ENCODE measurements at regions not wholly inside any gene's neighbourhood (a gene's known extent, or its start where the extent isn't known, plus 50 kb on each side); places are given as distances from the start of the nearest gene placed in this dataset.

DNA sequence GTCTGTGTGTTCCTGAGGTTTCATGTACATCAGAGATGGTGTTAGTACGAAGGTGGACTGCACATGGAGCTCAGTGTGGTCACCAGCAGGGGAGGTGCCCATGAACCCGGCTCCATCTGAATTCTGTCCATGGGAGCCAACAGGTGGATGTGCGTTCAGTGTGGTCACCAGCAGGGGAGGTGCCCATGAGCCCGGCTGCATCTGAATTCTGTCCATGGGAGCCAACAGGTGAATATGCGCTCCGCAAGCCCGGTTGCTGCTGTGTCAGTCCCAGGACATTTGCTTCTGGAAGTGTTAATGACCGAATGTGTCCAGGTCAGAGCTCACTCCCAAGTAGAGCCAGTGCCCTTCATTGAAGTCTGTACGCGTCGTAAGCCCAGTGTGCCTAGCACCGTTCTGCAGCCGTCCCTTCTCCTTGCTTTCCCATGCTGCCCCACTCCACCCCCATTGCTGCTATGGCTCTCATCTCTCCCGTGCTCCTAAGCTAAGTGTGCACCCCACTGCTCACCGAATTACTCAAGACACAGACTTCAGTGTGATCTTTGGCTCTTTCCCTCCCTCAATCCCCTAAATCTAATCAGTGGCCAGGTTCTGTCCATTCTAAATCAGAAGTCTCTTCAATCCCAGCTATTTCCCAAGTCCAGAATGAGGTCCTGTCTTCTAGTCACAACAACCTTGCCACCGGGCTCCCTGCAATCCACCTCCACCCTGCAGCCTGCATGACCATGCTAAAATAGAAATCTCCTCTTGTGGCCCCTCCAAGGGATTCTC lies 352.4 kb downstream of the TCERG1L start:
- H3K27me3 ChIP-seq (replicated peaks; ENCODE audit: insufficient read depth): no peaks in the 10 kb centered on the region
- no peaks in the 10 kb centered on the region for H4K20me1 ChIP-seq (ENCODE audit: insufficient read depth)
- H3K36me3 ChIP-seq (ENCODE audit: low read depth): no peaks in the 10 kb centered on the region
- TF ChIP-seq EZH2phosphoT487 (IDR thresholded peaks at IDR 0.05; ENCODE audit: insufficient read depth, low read depth): no peak
- no peak for TF ChIP-seq EZH2 (IDR thresholded peaks at IDR 0.05; ENCODE audit: insufficient read depth, poor library complexity, severe bottlenecking)
- H3K4me1 ChIP-seq (ENCODE audit: insufficient read depth): no peaks in the 10 kb centered on the region
- H3F3A ChIP-seq (ENCODE audit: insufficient read depth): no peaks in the 10 kb centered on the region
- H3K9me2 ChIP-seq (ENCODE audit: insufficient read depth): no peaks in the 10 kb centered on the region
- H3K9me3 ChIP-seq (ENCODE audit: low read depth): no peaks in the 10 kb centered on the region
- no peak overlapping the region for H3K4me2 ChIP-seq (ENCODE audit: unreplicated experiment)
- 41 to 47% methylated on average over 16 of the region's 16 CpGs for whole genome bisulfite sequencing, 2 experiments (ENCODE audit: low coverage in 1 of 2, low lambda C conversion rate in 2 of 2, missing lambda C conversion rate in 2 of 2)
- H3K9ac ChIP-seq: no peak overlapping the region
- no peaks in the 10 kb centered on the region for H3K79me2 ChIP-seq (ENCODE audit: insufficient read depth)
- in situ Hi-C loops (cut with MboI): no loop called here
- DNase-seq: no peak
- no peak overlapping the region for H2AFZ ChIP-seq
- no peak overlapping the region for H3K4me3 ChIP-seq
- H3K27ac ChIP-seq: no peak overlapping the region

DNA sequence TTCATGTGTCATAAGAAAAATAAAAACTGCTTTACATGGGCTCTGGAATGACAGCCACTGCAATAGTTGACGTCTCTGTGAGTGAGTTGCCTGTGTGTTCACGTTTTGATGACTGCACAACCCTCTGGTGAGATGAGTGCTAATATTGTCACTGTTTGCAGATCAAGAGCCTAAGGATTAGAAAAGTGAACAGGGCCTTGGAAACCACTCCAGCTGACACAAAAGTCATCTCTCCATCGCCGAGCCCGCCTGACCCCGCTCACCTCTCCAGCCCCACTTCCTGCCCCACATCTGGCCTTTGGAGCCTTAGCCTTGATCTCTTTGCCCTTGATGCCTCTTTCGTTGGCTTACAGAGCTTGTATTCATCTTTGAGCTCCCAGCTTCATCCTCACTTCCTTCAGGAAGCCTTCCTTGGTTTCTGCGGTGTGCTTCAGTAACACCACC lies 351.7 kb downstream of the TCERG1L start:
- no peaks in the 10 kb centered on the region for H4K20me1 ChIP-seq (ENCODE audit: insufficient read depth)
- no peaks in the 10 kb centered on the region for H3K9me2 ChIP-seq (ENCODE audit: insufficient read depth)
- no peak overlapping the region for H3K4me3 ChIP-seq
- no peaks in the 10 kb centered on the region for H3K36me3 ChIP-seq (ENCODE audit: low read depth)
- H2AFZ ChIP-seq: no peak overlapping the region
- no peaks in the 10 kb centered on the region for H3F3A ChIP-seq (ENCODE audit: insufficient read depth)
- no peak for DNase-seq
- H3K79me2 ChIP-seq (ENCODE audit: insufficient read depth): no peaks in the 10 kb centered on the region
- H3K27ac ChIP-seq: no peak overlapping the region
- H3K4me1 ChIP-seq (ENCODE audit: insufficient read depth): no peaks in the 10 kb centered on the region
- in situ Hi-C loops (cut with MboI): no loop called here
- H3K9ac ChIP-seq: no peak overlapping the region
- WGBS, 2 experiments (ENCODE audit: low coverage in 1 of 2, low lambda C conversion rate in 2 of 2, missing lambda C conversion rate in 2 of 2): 26 to 46% methylated on average over 8 of the region's 8 CpGs
- TF ChIP-seq EZH2phosphoT487 (IDR thresholded peaks at IDR 0.05; ENCODE audit: insufficient read depth, low read depth) (no peak), EZH2 (IDR thresholded peaks at IDR 0.05; ENCODE audit: insufficient read depth, poor library complexity, severe bottlenecking) (no peak)
- no peaks in the 10 kb centered on the region for H3K9me3 ChIP-seq (ENCODE audit: low read depth)
- no peak overlapping the region for H3K4me2 ChIP-seq (ENCODE audit: unreplicated experiment)
- no peaks in the 10 kb centered on the region for H3K27me3 ChIP-seq (replicated peaks; ENCODE audit: insufficient read depth)

DNA sequence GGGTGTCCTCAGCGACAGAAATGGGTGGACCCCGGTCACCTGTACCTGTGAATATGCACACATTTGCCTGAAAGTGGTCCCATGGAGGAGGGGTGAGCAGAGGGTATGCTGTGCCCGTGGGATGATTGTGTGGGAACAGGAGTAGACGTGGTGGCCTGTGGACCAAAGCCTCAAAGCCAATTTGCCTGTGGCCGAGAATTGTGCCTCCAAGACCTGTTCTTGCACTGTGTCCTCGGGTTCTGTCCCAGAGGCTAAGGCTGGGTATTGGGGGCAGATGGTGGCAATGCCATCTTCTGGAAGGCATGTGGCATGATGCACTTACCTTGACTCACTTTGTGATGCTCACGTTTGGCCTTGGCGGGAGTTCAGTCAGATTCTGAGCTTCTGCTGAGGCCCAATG lies 351.0 kb downstream of the TCERG1L start:
- in situ Hi-C loops (cut with MboI): no loop called here
- no peak for TF ChIP-seq EZH2 (IDR thresholded peaks at IDR 0.05; ENCODE audit: insufficient read depth, poor library complexity, severe bottlenecking)
- no peak for TF ChIP-seq EZH2phosphoT487 (IDR thresholded peaks at IDR 0.05; ENCODE audit: insufficient read depth, low read depth)
- H3K9me2 ChIP-seq (ENCODE audit: insufficient read depth): no peaks in the 10 kb centered on the region
- 27 to 35% methylated on average over 8 of the region's 8 CpGs for WGBS, 2 experiments (ENCODE audit: low coverage in 1 of 2, low lambda C conversion rate in 2 of 2, missing lambda C conversion rate in 2 of 2)
- no peak overlapping the region for H3K4me2 ChIP-seq (ENCODE audit: unreplicated experiment)
- no peaks in the 10 kb centered on the region for H4K20me1 ChIP-seq (ENCODE audit: insufficient read depth)
- no peaks in the 10 kb centered on the region for H3K36me3 ChIP-seq (ENCODE audit: low read depth)
- H3K27ac ChIP-seq: no peak overlapping the region
- no peaks in the 10 kb centered on the region for H3K4me1 ChIP-seq (ENCODE audit: insufficient read depth)
- H3K9me3 ChIP-seq (ENCODE audit: low read depth): no peaks in the 10 kb centered on the region
- no peaks in the 10 kb centered on the region for H3F3A ChIP-seq (ENCODE audit: insufficient read depth)
- H3K27me3 ChIP-seq (replicated peaks; ENCODE audit: insufficient read depth): no peaks in the 10 kb centered on the region
- H3K4me3 ChIP-seq: no peak overlapping the region
- H3K9ac ChIP-seq: no peak overlapping the region
- no peak overlapping the region for H2AFZ ChIP-seq
- no peaks in the 10 kb centered on the region for H3K79me2 ChIP-seq (ENCODE audit: insufficient read depth)
- DNase-seq: no peak

DNA sequence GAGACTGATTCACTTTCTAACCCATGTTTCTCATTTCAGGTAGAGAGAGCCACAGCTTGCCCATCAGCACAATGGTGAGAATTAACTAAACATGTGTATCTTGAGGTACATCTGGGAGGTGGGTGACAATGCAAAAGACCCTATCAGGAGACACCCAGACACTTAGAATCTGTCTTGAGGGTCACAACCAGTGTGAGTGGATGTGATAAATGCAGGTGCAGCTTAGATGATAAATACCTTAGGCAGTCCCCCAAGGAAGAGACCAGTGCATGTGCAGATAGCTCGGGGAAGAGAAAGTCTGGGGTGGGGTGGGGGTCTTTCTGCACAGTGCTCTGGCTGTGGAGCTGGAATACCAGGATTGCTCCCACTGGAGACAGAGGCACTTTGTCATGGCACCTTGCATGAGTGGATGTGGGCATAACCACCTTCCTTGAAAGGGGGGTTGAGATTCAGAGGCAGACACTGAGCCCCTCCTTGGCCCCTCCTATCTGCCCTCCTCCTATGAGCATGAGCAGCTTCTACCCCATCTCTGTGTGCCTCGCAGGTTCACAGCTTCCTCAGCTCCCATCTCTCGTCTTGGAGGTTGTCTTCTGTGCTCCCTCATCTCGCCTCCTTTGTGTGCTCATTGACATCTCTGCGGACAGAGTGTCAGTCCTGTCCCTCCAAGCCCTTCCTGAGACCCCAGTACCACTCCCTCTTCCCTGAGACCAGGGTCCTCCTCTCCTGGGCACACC lies 349.8 kb downstream of the TCERG1L start:
- no peaks in the 10 kb centered on the region for H3K79me2 ChIP-seq (ENCODE audit: insufficient read depth)
- no peak for DNase-seq
- no peaks in the 10 kb centered on the region for H3K9me2 ChIP-seq (ENCODE audit: insufficient read depth)
- in situ Hi-C loops (cut with MboI): no loop called here
- H4K20me1 ChIP-seq (ENCODE audit: insufficient read depth): no peaks in the 10 kb centered on the region
- no peaks in the 10 kb centered on the region for H3F3A ChIP-seq (ENCODE audit: insufficient read depth)
- 8 to 29% methylated on average over 5 of the region's 5 CpGs for WGBS, 2 experiments (ENCODE audit: low coverage in 1 of 2, low lambda C conversion rate in 2 of 2, missing lambda C conversion rate in 2 of 2)
- no peak overlapping the region for H3K4me2 ChIP-seq (ENCODE audit: unreplicated experiment)
- H3K4me1 ChIP-seq (ENCODE audit: insufficient read depth): no peaks in the 10 kb centered on the region
- H3K27ac ChIP-seq: no peak overlapping the region
- no peaks in the 10 kb centered on the region for H3K27me3 ChIP-seq (replicated peaks; ENCODE audit: insufficient read depth)
- TF ChIP-seq EZH2phosphoT487 (IDR thresholded peaks at IDR 0.05; ENCODE audit: insufficient read depth, low read depth) (no peak), EZH2 (IDR thresholded peaks at IDR 0.05; ENCODE audit: insufficient read depth, poor library complexity, severe bottlenecking) (no peak)
- H3K36me3 ChIP-seq (ENCODE audit: low read depth): no peaks in the 10 kb centered on the region
- H3K9me3 ChIP-seq (ENCODE audit: low read depth): no peaks in the 10 kb centered on the region
- H2AFZ ChIP-seq: no peak overlapping the region
- H3K9ac ChIP-seq: no peak overlapping the region
- no peak overlapping the region for H3K4me3 ChIP-seq

Data from GM23248 (cell line).